ENCODE measurements at regions not wholly inside any gene's neighbourhood (a gene's known extent, or its start where the extent isn't known, plus 50 kb on each side); places are given as distances from the start of the nearest gene placed in this dataset.
A peak's percentile ranks its signal among the peaks of the same experiment; 100 is the strongest.

DNA sequence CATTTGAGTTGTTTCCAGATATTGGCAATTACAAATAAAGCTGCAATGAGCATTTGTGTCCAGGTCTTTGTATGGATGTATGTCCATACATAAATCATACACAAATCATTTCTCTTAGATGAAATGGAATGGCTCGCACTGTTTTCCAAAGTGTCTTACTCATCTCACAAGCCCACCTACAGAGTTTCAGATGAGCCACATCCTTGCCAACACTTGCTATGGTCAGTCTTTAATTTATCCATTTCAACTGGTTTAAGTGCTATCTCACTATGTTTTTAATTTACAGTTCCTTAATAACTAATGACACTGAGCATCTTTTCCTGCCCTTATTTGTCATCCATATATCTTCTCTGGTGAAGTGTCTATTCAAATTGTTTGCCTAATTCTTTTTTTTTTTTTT is 132.9 kb upstream of the DIO3 start:
- no peak for DNase-seq (ENCODE audit: low read depth, low spot score)
- H3K27ac ChIP-seq = no peak overlapping the region

DNA sequence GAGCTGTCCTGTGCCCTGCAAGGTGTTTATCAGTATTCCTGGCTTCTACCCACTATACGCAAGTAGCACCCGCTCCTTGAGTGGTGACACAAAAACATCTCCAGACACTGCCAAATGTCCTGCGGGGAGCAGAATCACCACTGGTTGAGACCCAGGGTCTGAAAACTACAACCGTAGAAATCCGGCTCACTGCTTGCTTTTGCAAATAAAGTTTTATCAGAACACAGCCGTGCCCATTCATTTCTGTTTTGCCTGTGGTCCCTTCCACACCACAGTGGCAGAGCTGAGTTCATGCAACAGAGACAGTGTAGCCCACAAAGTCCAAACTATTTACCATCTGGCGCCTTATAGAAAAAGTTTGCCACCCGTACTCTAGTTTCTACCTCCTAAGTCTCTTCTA is 125.7 kb upstream of the DIO3 start:
- DNase-seq (ENCODE audit: low read depth, low spot score) = no peak
- no peak overlapping the region for H3K27ac ChIP-seq

DNA sequence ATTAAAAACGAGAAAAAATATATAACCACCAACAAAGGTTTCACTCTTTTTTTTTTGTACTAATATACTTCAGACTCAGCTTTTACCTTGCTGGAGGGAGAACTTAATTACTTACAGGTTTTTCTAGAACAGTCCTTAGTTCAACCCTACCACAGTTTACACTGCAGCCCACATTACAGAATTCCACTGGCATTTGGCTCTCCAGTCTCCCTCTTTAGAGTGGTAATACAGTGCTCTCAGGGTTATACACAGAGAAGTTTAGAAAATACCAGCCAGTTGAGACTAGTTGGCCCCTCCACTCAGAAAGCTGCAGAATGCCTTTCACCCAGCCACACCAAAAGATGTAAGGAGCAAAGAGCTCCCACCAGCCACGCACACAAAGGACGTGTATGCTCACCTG is 122.3 kb upstream of the DIO3 start:
- no peak overlapping the region for H3K27ac ChIP-seq
- DNase-seq (ENCODE audit: low read depth, low spot score) = no peak

DNA sequence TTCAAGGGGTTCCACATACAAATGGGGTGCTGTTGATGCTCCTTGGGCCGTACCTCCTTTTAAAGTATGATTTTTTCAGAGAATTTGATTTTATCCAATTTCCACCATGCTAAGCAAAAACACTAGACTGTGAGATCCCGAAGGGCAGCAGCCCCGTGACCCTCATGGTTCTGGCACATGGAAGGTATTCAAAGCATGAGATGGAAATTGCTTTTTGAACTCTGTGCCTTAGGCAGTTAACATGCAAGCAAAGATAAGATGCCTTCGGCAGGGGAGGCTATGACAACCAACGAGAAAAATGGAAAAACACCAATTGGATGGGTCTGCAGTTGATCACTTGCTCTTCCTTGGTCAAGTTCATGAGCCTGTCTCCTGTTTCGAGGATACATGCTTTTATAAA is 120.8 kb upstream of the DIO3 start:
- no peak for DNase-seq (ENCODE audit: low read depth, low spot score)
- no peak overlapping the region for H3K27ac ChIP-seq

GRCh38 chr14:101441710-101442109 is 119.6 kb upstream of the DIO3 start:
- no peak for DNase-seq (ENCODE audit: low read depth, low spot score)

DNA sequence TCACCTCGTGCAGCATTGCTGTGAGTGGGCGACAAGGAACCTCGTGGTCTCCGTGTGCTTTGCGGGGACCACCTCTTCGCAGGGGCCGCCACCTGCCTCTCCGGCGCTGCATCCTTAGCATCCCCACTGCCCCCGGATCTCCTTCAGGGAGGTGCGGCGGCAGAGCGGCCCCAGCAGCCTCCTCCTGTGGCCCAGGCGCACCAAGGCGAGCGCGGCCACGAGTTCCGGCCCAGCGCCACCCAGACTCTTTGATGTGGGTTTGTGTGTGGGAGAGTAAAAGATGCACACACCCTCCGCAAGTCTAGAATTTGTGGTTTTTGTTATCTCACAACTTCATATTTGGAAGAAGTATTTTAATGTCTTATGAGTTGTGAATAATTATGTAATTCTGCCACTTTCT is 118.8 kb upstream of the DIO3 start:
- H3K27ac ChIP-seq = no peak overlapping the region
- DNase-seq (ENCODE audit: low read depth, low spot score) = no peak

More at GRCh38 chr14:101441710-101442109, 119.6 kb upstream of the DIO3 start:
- H3K27ac ChIP-seq = no peak overlapping the region

DNA sequence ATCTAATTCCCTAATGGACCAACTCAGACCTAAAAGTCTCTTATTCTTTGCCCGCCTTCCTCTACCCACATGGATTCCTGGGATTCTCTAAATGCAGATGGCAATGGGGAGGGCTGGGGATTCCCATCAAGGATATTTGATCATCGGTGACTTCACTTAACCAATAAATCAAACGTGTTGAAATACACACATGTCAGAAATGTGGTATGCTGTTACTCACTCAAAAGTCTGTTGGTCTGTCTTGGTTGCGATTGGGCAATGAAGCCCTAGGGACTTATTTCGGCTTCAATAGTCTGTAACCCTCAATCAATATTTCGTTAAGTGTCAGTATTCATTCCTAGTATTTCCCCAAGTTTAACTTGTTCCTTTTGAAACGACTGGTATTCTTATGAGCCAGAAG is 117.2 kb upstream of the DIO3 start:
- H3K27ac ChIP-seq = no peak overlapping the region
- peak; percentile 39 for DNase-seq (ENCODE audit: low read depth, low spot score)

GRCh38 chr14:101445278-101445677 is 116.0 kb upstream of the DIO3 start:
- no peak for DNase-seq (ENCODE audit: low read depth, low spot score)
- H3K27ac ChIP-seq = no peak overlapping the region

- no peak overlapping the region for H3K27ac ChIP-seq
- no peak for DNase-seq (ENCODE audit: low read depth, low spot score)
These were observed 114.8 kb upstream of the DIO3 start for GRCh38 chr14:101446387-101446969.

- DNase-seq (ENCODE audit: low read depth, low spot score) = no peak
These were observed 112.2 kb upstream of the DIO3 start for GRCh38 chr14:101449114-101449513.

GRCh38 chr14:101451166-101451565 is 110.1 kb upstream of the DIO3 start:
- DNase-seq (ENCODE audit: low read depth, low spot score) = no peak
- no peak overlapping the region for H3K27ac ChIP-seq

More at GRCh38 chr14:101449114-101449513, 112.2 kb upstream of the DIO3 start:
- no peak overlapping the region for H3K27ac ChIP-seq

DNA sequence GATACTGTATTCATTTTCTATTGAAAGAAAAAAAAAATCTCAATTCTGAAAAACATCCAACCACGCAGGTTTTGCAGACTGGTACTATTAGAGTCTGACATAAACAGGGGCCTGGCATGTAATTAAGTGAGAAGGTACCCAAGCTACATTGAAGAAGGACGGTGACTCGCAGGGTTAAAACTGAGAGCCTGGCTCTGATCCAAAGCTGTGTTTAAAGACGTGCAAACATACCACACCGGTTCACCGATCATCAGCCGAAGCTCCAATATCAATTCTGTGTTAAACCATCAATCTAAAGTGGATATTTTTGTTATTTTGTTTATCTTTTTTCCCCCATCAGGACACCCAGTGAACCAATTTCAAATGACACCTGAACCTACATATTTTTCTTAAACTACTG is 108.1 kb upstream of the DIO3 start:
- H3K27ac ChIP-seq = no peak overlapping the region
- no peak for DNase-seq (ENCODE audit: low read depth, low spot score)

GRCh38 chr14:101454229-101454628 is 107.1 kb upstream of the DIO3 start:
- no peak for DNase-seq (ENCODE audit: low read depth, low spot score)
- H3K27ac ChIP-seq = no peak overlapping the region

DNA sequence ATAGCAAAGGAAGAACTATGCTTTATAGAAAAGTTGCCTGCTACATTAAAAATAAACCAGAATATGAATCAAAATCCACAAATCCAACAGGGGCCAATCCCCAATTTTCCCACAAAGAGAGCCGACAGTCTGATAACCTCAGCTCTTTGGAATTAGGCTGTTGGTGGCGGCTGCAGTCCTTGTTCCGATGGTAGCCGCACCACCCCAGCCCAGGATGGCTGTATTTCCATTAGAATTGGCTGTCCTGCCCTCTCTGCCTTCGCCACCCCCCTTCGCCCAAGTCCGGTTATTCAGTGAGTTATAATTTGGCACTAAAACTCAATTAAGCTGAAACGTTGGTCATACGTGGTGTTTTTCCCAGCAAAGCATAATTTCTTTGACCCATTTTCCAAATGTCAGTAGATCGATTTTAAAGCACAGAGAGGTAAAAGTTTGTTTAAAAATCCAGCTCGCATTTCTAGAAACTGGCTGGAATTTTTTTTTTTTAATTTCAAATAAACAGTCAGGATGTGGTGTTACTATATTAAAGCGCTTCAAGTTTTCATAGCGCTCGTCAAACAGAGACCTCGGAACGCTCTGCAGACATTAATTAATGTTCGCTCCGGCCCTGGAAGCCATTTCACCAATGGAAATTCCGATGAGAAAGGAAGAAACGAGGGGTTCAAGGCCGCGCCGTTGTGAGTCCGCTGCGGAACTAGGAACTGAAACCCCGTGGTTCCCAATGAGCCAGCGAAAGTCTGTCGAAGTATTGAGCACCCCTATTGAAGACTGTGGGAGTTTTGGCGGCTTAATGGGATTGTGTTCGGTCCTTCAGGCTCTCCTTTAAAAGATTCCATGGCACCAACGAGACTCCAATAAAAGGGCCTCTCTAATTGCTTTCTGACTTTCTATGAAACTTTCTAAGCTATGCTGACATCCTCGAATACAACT is 104.8 kb upstream of the DIO3 start:
- DNase-seq (ENCODE audit: low read depth, low spot score) = no peak
- H3K27ac ChIP-seq = no peak overlapping the region

DNA sequence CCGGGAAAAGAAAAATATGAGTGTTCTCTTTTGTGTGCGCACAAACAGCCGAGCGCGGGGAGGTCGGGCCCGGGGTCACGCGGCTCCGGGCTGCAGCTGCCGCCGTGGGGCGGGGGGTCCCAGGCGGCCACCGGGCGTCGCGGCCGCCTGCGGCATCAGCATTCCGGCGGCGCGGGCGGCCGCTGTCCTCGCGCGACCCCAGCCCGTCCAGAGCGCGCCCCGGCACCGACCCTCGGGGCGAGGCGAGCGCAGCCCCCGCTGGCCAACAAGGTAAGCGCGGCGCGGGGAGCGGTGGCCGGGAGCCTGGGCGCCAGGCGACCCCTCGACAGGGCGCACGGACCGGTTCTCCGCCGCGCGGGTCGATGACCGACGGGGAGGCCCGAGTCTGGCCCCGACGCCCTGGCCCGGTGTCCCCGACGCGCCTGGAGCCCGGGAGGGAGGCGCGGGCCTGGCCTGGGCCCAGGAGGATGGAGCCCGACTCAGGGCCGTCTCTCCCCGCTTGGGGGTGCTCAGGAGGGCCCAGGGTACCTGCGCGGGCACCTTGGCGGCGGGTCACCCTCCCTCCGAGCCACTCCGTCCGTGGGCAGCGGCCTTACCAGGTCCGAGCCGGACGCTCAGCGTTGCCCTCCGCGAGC is 103.9 kb upstream of the DIO3 start:
- no peak overlapping the region for H3K27ac ChIP-seq
- DNase-seq (ENCODE audit: low read depth, low spot score) = no peak

- no peak overlapping the region for H3K27ac ChIP-seq
- no peak for DNase-seq (ENCODE audit: low read depth, low spot score)
These were observed 103.2 kb upstream of the DIO3 start for GRCh38 chr14:101457936-101458740.

GRCh38 chr14:101458741-101459550 is 102.3 kb upstream of the DIO3 start:
- H3K27ac ChIP-seq = no peak overlapping the region
- DNase-seq (ENCODE audit: low read depth, low spot score) = no peak

GRCh38 chr14:101459551-101459900 is 101.8 kb upstream of the DIO3 start:
- no peak overlapping the region for H3K27ac ChIP-seq
- no peak for DNase-seq (ENCODE audit: low read depth, low spot score)

GRCh38 chr14:101460521-101460920 is 100.8 kb upstream of the DIO3 start:
- no peak overlapping the region for H3K27ac ChIP-seq

More at GRCh38 chr14:101460521-101460920, 100.8 kb upstream of the DIO3 start:
- DNase-seq (ENCODE audit: low read depth, low spot score) = no peak
